T-helper 2 cell treated with Interferon-gamma antibody and Interleukin-4, amounts not matched to agents 5 μg/mL and 100 μg/mL, for 36 hours (primary cell): ENCODE measurements at regions not wholly inside any gene's neighbourhood (a gene's known extent, or its start where the extent isn't known, plus 50 kb on each side); places are given as distances from the start of the nearest gene placed in this dataset.
"Not testable (repeated sequence)": the region's sequence is repeated elsewhere in the genome, so short reads cannot be mapped to it uniquely, and the experiment has no call there.

ENCODE experiments used
- DNase-seq: peaks from one replicate; pipeline ENCODE4 v3.0.0; 2021; ENCODE audit warnings: low spot score
- H3K27ac Mint-ChIP-seq: one replicate; pipeline ENCODE4 v1.8.0; 2021; ENCODE audit warnings: mild to moderate bottlenecking, mixed read lengths
- H3K27me3 Mint-ChIP-seq: one replicate; pipeline ENCODE4 v1.8.0; 2021; ENCODE audit warnings: low read depth, mixed read lengths
- H3K36me3 Mint-ChIP-seq: one replicate; pipeline ENCODE4 v1.8.0; 2021; ENCODE audit warnings: low read depth, mixed read lengths
- H3K4me1 Mint-ChIP-seq: one replicate; pipeline ENCODE4 v1.8.0; 2021; ENCODE audit warnings: low read depth, mixed read lengths
- H3K4me3 Mint-ChIP-seq: one replicate; pipeline ENCODE4 v1.8.0; 2022; ENCODE audit warnings: mild to moderate bottlenecking, moderate library complexity, mixed read lengths
- H3K9me3 Mint-ChIP-seq: one replicate; pipeline ENCODE4 v1.8.0; 2021; ENCODE audit warnings: mixed read lengths

GRCh38 chr2:187775196-187775595 is 221.0 kb upstream of the TFPI start:
- H3K9me3 Mint-ChIP-seq = no peaks in the 10 kb centered on the region
- no peaks in the 10 kb centered on the region for H3K36me3 Mint-ChIP-seq
- no peak overlapping the region for H3K4me3 Mint-ChIP-seq
- peaks cover 8% of the 10 kb centered on the region for H3K4me1 Mint-ChIP-seq
- no peak overlapping the region for H3K27ac Mint-ChIP-seq
- DNase-seq = no peak
- peaks cover 6% of the 10 kb centered on the region for H3K27me3 Mint-ChIP-seq

- Mint-ChIP-seq H3K9me3 (no peaks in the 10 kb centered on the region), H3K27ac (no peak overlapping the region), H3K4me1 (peaks cover 8% of the 10 kb centered on the region), H3K27me3 (peaks cover 6% of the 10 kb centered on the region), H3K36me3 (no peaks in the 10 kb centered on the region), H3K4me3 (no peak overlapping the region)
- no peak for DNase-seq
These were observed 221.4 kb upstream of the TFPI start for GRCh38 chr2:187775651-187776050.

- no peak overlapping the region for H3K4me3 Mint-ChIP-seq
- H3K27me3 Mint-ChIP-seq = peaks cover 2% of the 10 kb centered on the region
- no peaks in the 10 kb centered on the region for H3K36me3 Mint-ChIP-seq
- no peak overlapping the region for H3K27ac Mint-ChIP-seq
- H3K9me3 Mint-ChIP-seq = no peaks in the 10 kb centered on the region
- no peaks in the 10 kb centered on the region for H3K4me1 Mint-ChIP-seq
- DNase-seq = no peak
These were observed 228.1 kb upstream of the TFPI start for GRCh38 chr2:187782301-187782700.

- Mint-ChIP-seq H3K36me3 (no peaks in the 10 kb centered on the region), H3K27ac (no peak overlapping the region), H3K4me3 (no peak overlapping the region), H3K4me1 (no peaks in the 10 kb centered on the region), H3K9me3 (no peaks in the 10 kb centered on the region), H3K27me3 (no peaks in the 10 kb centered on the region)
- DNase-seq = no peak
These were observed 229.2 kb upstream of the TFPI start for GRCh38 chr2:187783446-187783845.

- not testable (repeated sequence) for H3K27ac Mint-ChIP-seq, H3K27me3 Mint-ChIP-seq, H3K4me3 Mint-ChIP-seq, H3K9me3 Mint-ChIP-seq, DNase-seq, H3K4me1 Mint-ChIP-seq, H3K36me3 Mint-ChIP-seq
These were observed 229.9 kb upstream of the TFPI start for GRCh38 chr2:187784138-187784537.

- no peaks in the 10 kb centered on the region for H3K4me1 Mint-ChIP-seq
- no peak overlapping the region for H3K27ac Mint-ChIP-seq
- H3K9me3 Mint-ChIP-seq = peaks cover 7% of the 10 kb centered on the region
- H3K4me3 Mint-ChIP-seq = no peak overlapping the region
- H3K27me3 Mint-ChIP-seq = no peaks in the 10 kb centered on the region
- DNase-seq = no peak
- H3K36me3 Mint-ChIP-seq = no peaks in the 10 kb centered on the region
These were observed 245.4 kb upstream of the TFPI start for GRCh38 chr2:187799601-187800000.

- Mint-ChIP-seq H3K27ac (no peak overlapping the region), H3K4me1 (no peaks in the 10 kb centered on the region), H3K36me3 (no peaks in the 10 kb centered on the region), H3K27me3 (no peaks in the 10 kb centered on the region), H3K9me3 (peaks cover 4% of the 10 kb centered on the region), H3K4me3 (no peak overlapping the region)
- DNase-seq = no peak
These were observed 249.6 kb upstream of the TFPI start for GRCh38 chr2:187803816-187804215.

GRCh38 chr2:187815113-187815512 is 260.9 kb upstream of the TFPI start:
- Mint-ChIP-seq H3K27ac (no peak overlapping the region), H3K27me3 (no peaks in the 10 kb centered on the region), H3K36me3 (no peaks in the 10 kb centered on the region), H3K4me1 (no peaks in the 10 kb centered on the region), H3K9me3 (no peaks in the 10 kb centered on the region), H3K4me3 (no peak overlapping the region)
- DNase-seq = no peak

- Mint-ChIP-seq H3K27ac (no peak overlapping the region), H3K4me3 (no peak overlapping the region), H3K36me3 (no peaks in the 10 kb centered on the region), H3K27me3 (no peaks in the 10 kb centered on the region), H3K9me3 (no peaks in the 10 kb centered on the region), H3K4me1 (no peaks in the 10 kb centered on the region)
- DNase-seq = no peak
These were observed 265.4 kb upstream of the TFPI start for GRCh38 chr2:187819624-187820023.

GRCh38 chr2:187825108-187825507 is 270.9 kb upstream of the TFPI start:
- Mint-ChIP-seq H3K36me3 (no peaks in the 10 kb centered on the region), H3K4me1 (no peaks in the 10 kb centered on the region), H3K27ac (no peak overlapping the region), H3K4me3 (no peak overlapping the region), H3K27me3 (no peaks in the 10 kb centered on the region), H3K9me3 (no peaks in the 10 kb centered on the region)
- no peak for DNase-seq

GRCh38 chr2:187826023-187826422 is 271.8 kb upstream of the TFPI start:
- no peak for DNase-seq
- Mint-ChIP-seq H3K27ac (no peak overlapping the region), H3K9me3 (no peaks in the 10 kb centered on the region)

GRCh38 chr2:187834787-187835186 is 280.6 kb upstream of the TFPI start:
- DNase-seq = no peak
- Mint-ChIP-seq H3K27ac (no peak overlapping the region), H3K27me3 (no peaks in the 10 kb centered on the region), H3K4me3 (no peak overlapping the region), H3K4me1 (no peaks in the 10 kb centered on the region), H3K36me3 (no peaks in the 10 kb centered on the region), H3K9me3 (no peaks in the 10 kb centered on the region)

More at GRCh38 chr2:187826023-187826422, 271.8 kb upstream of the TFPI start:
- H3K36me3 Mint-ChIP-seq = no peaks in the 10 kb centered on the region
- no peaks in the 10 kb centered on the region for H3K4me1 Mint-ChIP-seq
- no peaks in the 10 kb centered on the region for H3K27me3 Mint-ChIP-seq
- H3K4me3 Mint-ChIP-seq = no peak overlapping the region

GRCh38 chr2:187838690-187839089 is 284.5 kb upstream of the TFPI start:
- DNase-seq = no peak
- H3K36me3 Mint-ChIP-seq = no peaks in the 10 kb centered on the region
- no peak overlapping the region for H3K4me3 Mint-ChIP-seq
- no peaks in the 10 kb centered on the region for H3K27me3 Mint-ChIP-seq
- H3K9me3 Mint-ChIP-seq = no peaks in the 10 kb centered on the region
- H3K4me1 Mint-ChIP-seq = no peaks in the 10 kb centered on the region
- no peak overlapping the region for H3K27ac Mint-ChIP-seq

GRCh38 chr2:187842315-187842714 is 288.1 kb upstream of the TFPI start:
- DNase-seq = no peak
- no peaks in the 10 kb centered on the region for H3K36me3 Mint-ChIP-seq
- H3K27ac Mint-ChIP-seq = no peak overlapping the region
- H3K4me3 Mint-ChIP-seq = no peak overlapping the region
- no peaks in the 10 kb centered on the region for H3K27me3 Mint-ChIP-seq
- no peaks in the 10 kb centered on the region for H3K9me3 Mint-ChIP-seq
- H3K4me1 Mint-ChIP-seq = no peaks in the 10 kb centered on the region

- Mint-ChIP-seq H3K27me3 (no peaks in the 10 kb centered on the region), H3K36me3 (no peaks in the 10 kb centered on the region), H3K4me3 (no peak overlapping the region), H3K9me3 (no peaks in the 10 kb centered on the region), H3K4me1 (no peaks in the 10 kb centered on the region), H3K27ac (no peak overlapping the region)
- no peak for DNase-seq
These were observed 289.0 kb upstream of the TFPI start for GRCh38 chr2:187842978-187843847.
